ENCODE measurements at regions not wholly inside any gene's neighbourhood (a gene's known extent, or its start where the extent isn't known, plus 50 kb on each side); places are given as distances from the start of the nearest gene placed in this dataset.

DNA sequence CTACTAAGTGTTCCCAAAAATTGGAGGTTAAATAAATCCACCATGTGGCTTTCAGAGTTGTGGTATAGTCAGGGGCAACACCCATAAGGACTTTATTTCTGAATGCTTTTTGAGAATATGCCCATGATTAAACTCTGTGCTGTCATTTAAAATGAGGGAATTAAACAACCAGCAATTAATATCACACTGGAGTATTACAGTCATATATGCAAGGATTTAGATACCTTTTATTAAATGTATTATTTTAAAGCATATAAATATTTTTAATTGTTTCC is 227.6 kb downstream of the ZPLD1 start:
- DNase-seq (ENCODE audit: low spot score in 2 of 2) (no peak), ATAC-seq (no peak)

DNA sequence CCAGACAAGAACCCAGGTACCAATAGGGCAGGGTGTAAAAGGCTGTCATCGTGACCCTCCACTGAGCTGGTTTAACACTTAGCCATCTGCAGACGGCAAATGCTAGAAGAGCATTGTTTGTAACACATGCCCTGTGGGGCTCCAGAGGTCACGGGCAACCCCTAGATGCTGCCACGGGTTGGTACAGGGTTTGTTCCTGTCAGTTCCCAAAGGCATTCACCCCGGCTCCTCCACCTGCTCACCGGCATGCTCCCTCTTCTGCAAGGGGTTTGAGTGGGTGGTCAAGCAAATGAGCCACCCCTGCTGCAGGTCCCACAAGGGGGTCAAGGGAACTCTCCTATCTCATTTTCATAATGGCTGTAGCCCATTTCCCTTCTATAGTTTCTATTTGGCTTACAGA is 229.3 kb downstream of the ZPLD1 start:
- DNase-seq (ENCODE audit: low spot score in 2 of 2): no peak
- Mint-ChIP-seq H3K27ac (no peak overlapping the region), H3K36me3 (no peaks in the 10 kb centered on the region), H3K9me3 (no peaks in the 10 kb centered on the region)
- no peak for ATAC-seq

More for the DNA sequence above, 227.6 kb downstream of the ZPLD1 start:
- Mint-ChIP-seq H3K9me3 (no peaks in the 10 kb centered on the region), H3K36me3 (no peaks in the 10 kb centered on the region), H3K27ac (no peak overlapping the region)

DNA sequence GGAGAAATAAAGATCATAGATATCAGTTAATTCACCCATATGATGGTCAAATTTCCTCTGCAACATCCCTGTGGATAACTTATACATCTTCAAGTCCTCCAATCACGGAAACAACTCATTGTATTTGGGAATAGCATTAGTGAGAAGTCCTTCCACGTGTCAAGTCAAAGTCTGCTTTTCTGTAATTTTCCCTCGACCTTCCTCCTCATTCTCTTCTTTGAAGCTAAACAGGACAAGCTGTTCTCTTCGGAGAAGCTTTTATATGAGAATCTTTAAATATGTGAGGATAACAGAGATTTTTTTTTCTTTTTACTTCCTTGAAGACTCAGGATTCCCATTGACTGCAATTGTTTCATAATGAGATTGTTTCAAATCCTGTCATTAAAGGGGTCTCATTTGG is 230.4 kb downstream of the ZPLD1 start:
- Mint-ChIP-seq H3K9me3 (no peaks in the 10 kb centered on the region), H3K27ac (no peak overlapping the region), H3K36me3 (no peaks in the 10 kb centered on the region)
- DNase-seq (ENCODE audit: low spot score in 2 of 2) (no peak), ATAC-seq (no peak)

DNA sequence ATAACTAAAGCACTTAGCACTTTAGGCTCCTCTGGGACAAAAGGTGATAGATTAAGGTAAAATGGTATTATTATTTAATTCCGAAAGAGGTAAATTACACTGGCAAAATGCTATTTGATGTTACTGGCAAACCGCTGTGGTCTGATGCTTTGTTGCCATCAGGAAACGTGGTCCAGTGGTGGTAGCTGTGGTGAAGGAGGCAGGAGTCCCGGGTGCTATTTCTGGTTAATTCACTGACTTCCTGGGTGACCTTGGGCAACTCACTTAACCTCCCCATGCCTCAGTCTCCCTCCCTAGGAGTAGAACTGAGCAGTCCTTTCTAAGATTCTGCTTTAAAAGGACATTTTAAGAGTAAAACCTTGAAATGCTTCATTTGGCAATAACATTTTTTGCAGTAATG is 233.4 kb downstream of the ZPLD1 start:
- DNase-seq (ENCODE audit: low spot score in 2 of 2) (no peak), ATAC-seq (no peak)
- H3K36me3 Mint-ChIP-seq: no peaks in the 10 kb centered on the region
- no peak overlapping the region for H3K27ac Mint-ChIP-seq
- H3K9me3 Mint-ChIP-seq: no peaks in the 10 kb centered on the region

DNA sequence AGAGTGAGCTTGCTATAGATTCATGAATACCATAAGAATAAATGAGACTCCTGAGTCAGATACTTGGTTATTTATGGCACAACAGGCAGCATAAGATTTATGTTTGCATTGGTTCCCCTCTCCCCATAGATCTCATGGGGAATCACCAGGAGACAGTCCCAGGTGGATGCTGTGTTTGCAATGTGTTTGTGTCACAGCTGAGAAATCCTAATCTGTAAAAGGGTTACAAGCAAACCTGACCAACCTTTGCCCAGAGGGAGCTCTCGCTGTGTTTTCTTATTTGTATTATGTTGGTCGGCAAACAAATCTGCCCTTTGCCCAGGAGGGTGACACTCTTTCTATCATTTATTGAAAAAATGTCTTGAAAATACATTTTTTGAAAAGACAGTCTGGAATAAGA is 236.2 kb downstream of the ZPLD1 start:
- Mint-ChIP-seq H3K9me3 (no peaks in the 10 kb centered on the region), H3K27ac (no peak overlapping the region), H3K36me3 (no peaks in the 10 kb centered on the region)
- ATAC-seq: no peak
- DNase-seq (ENCODE audit: low spot score in 2 of 2): no peak

DNA sequence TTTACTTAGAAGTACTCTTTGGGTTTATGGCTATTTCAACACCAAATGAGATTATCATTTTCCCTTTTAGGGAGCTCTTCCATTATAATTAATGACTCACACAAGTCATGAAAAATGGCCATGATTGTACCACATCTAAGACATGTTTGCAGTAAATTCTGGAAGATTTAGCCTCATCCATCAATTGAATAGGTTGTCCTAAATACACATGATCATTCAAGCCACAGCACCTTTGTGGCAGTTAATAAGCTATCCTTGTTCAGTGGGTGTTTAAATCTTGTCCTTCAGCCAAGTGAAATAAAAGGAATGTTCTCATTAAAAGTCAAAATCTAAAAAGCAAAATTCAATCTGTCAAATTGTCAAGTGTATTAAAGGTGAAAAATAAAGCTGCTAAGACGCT is 237.5 kb downstream of the ZPLD1 start:
- H3K36me3 Mint-ChIP-seq: no peaks in the 10 kb centered on the region
- ATAC-seq: no peak

DNA sequence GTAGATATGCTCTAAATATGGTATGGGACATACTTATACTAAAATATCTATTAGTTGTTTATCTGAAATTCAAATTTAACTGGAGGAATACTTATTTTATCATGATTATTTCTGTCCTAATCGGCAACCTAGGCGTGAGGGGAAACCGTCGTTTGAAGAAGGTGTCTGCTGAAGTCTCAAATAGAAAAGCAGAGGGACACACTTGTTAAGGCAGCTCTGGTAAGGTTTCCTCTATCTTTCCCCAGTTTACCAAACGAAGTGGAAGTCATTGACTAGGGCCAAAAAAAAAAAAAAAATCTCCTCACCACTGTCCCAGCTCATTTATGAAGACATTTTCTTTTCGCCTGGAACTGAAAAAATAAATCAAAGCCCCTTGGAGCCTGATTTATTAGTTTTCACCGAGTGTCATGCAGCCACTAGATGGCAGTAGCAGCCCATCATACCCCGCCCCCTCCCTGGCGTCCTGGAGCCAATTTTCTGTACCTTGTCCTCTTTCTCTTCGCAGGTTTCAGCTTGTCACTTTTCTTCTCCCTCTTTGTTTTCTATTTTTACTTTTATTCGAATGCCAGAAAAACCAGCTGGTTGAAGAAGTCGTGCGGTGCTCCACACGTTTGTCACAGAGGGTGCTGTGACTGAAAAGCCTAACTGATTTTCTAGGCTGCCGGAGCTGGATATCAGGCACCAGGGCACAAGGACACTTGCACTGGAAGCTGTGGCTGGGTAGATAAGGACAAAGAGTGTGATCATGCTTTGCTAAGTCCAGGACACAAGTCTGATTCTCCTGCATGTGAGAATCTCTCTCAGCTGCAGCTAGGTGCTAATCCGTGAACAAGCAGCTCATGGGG is 238.7 kb downstream of the ZPLD1 start:
- no peaks in the 10 kb centered on the region for H3K36me3 Mint-ChIP-seq
- H3K27ac Mint-ChIP-seq: no peak overlapping the region
- DNase-seq (ENCODE audit: low spot score in 2 of 2) (peak in 1 of 2 donors; percentile 67), ATAC-seq (peak in 1 of 2 donors; percentile 53)
- H3K9me3 Mint-ChIP-seq: no peaks in the 10 kb centered on the region

More for the DNA sequence above, 237.5 kb downstream of the ZPLD1 start:
- Mint-ChIP-seq H3K9me3 (no peaks in the 10 kb centered on the region), H3K27ac (no peak overlapping the region)
- DNase-seq (ENCODE audit: low spot score in 2 of 2): no peak

DNA sequence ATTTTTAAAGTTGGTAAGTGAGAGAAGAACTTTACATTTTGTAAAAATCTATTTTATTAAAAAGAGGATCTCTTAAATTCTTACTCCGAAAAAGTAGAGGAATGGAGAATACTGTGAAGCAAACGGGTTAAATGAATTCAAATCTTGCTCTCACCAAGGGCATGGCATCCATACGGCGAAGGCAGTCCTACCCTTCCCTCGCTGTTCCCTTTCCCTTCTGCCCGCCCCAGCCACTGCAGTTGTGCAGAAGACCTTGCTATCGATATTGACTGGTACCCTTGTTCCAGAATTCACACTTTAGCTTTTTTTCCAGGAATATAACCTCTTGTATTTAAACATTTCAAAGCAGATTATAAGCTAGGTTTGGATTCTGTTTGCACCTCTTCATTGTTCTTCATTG is 239.5 kb downstream of the ZPLD1 start:
- ATAC-seq (no peak), DNase-seq (ENCODE audit: low spot score in 2 of 2) (no peak)
- no peak overlapping the region for H3K27ac Mint-ChIP-seq
- no peaks in the 10 kb centered on the region for H3K9me3 Mint-ChIP-seq
- H3K36me3 Mint-ChIP-seq: no peaks in the 10 kb centered on the region

DNA sequence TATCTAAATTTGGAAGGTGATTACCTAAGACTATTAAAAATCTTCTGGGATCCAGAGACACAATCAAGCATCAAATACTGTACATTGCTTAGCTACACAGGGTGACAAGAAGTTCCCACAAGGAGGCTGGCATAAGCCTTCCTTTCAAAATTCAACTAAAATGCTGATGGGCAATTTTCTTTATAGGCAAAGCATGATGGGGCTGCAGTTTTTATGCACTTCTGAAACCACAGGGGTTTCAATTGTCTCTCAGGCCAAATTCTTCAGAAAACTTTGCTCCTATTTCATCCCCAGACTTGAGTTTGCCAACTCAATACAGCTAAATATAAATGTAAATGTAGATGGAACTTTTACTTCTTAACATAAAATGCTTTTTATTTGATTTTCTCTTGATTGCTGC is 241.6 kb downstream of the ZPLD1 start:
- Mint-ChIP-seq H3K9me3 (no peaks in the 10 kb centered on the region), H3K27ac (no peak overlapping the region), H3K36me3 (no peaks in the 10 kb centered on the region)
- DNase-seq (ENCODE audit: low spot score in 2 of 2) (no peak), ATAC-seq (no peak)

DNA sequence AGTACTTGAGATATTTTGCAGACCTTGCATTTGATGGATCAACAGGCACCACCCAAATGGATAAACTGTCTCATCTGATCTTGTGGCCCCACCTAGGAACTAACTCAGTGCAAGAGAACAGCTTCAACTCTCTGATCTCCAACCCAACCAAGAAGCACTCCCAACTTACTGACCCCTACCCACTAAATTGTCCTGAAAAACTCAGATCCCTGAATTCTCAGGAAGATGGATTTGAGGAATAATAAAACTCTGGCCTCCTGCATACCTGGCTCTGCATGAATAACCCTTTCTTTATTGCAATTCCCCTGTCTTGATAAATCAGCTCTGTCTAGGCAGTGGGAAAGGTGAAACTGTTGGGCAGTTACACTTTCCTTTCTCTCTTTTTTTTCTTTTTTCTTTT is 247.9 kb downstream of the ZPLD1 start:
- DNase-seq (ENCODE audit: low spot score in 2 of 2) (no peak), ATAC-seq (no peak)
- no peaks in the 10 kb centered on the region for H3K36me3 Mint-ChIP-seq
- H3K9me3 Mint-ChIP-seq: no peaks in the 10 kb centered on the region
- H3K27ac Mint-ChIP-seq: no peak overlapping the region

DNA sequence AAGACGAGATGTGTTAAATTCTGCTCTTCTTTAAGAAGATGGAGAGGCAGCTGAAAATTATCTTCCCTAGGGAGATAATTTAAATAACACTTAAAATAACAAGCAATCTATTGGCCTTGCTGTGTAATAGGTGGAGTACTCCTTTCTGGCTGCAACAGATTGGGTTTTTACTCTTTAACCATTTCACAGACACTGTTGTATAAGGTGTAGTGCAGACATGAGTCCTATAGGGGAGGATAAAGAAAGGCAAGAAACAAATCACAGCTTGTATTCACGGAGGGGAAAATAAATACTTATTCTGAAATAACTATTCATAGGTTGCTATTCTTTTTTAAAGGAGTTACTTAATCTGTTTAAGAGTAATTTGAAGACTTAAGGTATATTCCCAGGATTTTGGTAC is 252.0 kb downstream of the ZPLD1 start:
- no peak for ATAC-seq
- Mint-ChIP-seq H3K9me3 (no peaks in the 10 kb centered on the region), H3K36me3 (no peaks in the 10 kb centered on the region), H3K27ac (no peak overlapping the region)
- no peak for DNase-seq (ENCODE audit: low spot score in 2 of 2)

DNA sequence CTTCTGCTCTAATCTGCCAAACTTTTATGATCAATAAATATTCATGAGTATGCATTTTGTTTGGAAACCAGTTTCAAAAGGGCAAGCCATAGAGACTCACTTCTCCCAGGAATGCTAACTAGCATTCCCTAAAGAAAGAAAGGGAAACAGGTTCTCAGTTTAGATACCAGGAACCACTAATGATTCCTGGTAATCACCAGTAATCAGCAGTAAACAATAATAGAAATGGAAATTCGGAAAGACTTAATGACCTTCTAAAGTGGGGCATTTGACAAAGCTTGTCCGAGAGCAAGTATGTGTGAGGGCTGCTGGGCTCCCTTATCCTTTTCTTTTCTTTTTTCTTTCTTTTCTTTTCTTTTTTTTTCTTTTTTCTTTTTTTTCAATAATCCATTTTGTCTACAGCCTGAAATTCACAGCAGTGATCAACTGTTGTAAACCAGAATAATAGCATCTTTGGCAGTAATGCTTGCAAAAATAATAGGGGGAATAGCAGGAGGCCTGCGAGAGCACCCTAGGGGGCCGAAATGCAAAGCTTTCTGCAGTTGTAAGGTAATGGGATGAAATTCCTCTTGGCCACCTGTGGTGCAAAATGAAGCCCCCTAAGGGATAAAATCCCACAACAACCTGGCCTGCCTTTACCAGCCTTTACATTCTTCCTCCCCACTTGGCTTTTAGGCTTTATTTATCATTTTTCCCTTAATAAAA is 253.2 kb downstream of the ZPLD1 start:
- H3K36me3 Mint-ChIP-seq: no peaks in the 10 kb centered on the region
- ATAC-seq: no peak
- H3K27ac Mint-ChIP-seq: no peak overlapping the region
- H3K9me3 Mint-ChIP-seq: no peaks in the 10 kb centered on the region
- DNase-seq (ENCODE audit: low spot score in 2 of 2): no peak

DNA sequence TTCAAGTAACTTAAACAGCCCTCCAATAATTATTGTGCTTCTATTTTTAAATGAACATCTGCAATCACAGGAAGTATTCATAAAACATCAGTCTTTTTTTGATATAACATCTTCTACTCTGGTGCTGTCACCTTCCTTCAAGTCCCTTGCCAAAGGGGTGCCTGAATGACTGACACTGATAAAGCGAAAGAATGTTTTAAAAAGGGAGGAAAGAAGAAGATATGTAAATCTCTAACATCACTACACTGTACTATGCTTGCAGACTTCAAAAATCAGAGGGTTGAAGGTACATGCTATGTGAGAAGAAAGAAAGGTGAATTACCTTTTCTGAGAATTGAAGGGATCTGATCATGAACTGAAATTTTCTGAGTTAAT is 253.7 kb downstream of the ZPLD1 start:
- H3K27ac Mint-ChIP-seq: no peak overlapping the region
- no peaks in the 10 kb centered on the region for H3K9me3 Mint-ChIP-seq
- DNase-seq (ENCODE audit: low spot score in 2 of 2) (no peak), ATAC-seq (no peak)
- H3K36me3 Mint-ChIP-seq: no peaks in the 10 kb centered on the region

DNA sequence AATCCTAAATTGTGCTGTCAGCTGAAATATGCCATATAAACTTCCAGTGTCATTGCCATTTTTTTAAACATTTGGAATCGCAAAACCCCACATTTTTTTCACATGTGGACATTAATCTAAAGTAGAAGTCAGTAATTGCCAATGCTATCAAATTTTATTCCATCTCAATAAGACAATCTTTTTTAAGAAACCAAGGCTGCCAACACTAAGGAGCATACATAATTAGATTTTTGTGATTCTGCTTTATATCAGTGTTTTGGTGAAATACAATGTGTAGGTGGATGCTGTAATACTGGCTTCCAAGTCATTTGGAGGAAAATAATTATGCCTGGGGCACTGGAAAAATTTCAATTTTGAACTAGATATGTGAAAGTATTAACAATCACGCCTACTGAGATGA is 256.7 kb downstream of the ZPLD1 start:
- no peak overlapping the region for H3K27ac Mint-ChIP-seq
- no peak for ATAC-seq
- DNase-seq (ENCODE audit: low spot score in 2 of 2): no peak
- H3K36me3 Mint-ChIP-seq: no peaks in the 10 kb centered on the region
- H3K9me3 Mint-ChIP-seq: no peaks in the 10 kb centered on the region

DNA sequence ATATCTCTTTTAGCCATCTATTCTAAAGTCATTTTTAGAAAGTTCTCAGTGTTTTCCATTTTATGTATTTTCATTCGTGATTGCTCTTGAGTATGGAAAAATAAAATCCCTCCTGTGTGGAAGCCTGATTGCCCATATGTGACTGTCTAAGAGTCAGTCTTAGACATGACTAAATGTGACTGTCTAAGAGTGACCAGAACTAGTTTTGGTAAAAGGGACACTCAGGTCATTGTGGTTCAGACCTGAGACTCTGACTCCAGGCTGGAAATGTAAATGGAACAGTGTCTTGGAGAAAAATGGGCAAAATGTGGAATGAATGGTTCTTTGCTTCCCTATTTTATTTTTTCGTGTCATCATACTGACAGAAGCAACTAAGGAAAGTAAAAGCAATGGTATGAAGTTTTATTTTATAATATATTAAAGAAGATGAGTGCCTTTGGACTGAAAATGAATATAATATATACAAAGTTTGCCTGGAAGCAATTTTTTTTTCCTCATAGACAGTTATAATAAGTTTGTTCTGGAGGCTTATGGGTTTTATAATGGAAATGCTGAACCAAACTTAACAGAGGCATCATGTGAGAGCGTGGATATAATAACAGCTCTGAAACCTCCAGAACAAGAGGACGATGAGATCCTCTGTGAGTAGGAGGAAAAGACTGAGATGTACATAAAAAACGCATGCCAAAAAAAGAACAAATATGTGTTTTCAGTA is 264.4 kb downstream of the ZPLD1 start:
- no peak overlapping the region for H3K27ac Mint-ChIP-seq
- no peaks in the 10 kb centered on the region for H3K9me3 Mint-ChIP-seq
- H3K36me3 Mint-ChIP-seq: no peaks in the 10 kb centered on the region
- DNase-seq (ENCODE audit: low spot score in 2 of 2): no peak
- ATAC-seq: no peak

DNA sequence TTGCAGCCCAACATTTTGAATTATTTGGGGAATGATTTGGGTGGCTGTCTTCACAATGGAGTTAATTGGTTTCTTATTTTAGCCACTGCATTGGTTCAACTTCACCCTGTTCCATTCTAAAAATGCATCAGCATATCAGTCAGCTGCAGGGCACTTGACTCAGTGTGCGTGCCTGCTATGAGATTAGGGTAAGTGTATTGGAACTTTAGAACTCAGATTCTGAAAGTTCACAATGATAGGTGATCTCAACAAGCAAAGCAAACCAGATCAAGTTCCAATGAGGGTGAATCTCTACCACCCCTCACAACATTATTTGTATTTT is 265.0 kb downstream of the ZPLD1 start:
- DNase-seq (ENCODE audit: low spot score in 2 of 2) (no peak), ATAC-seq (no peak)
- Mint-ChIP-seq H3K27ac (no peak overlapping the region), H3K9me3 (no peaks in the 10 kb centered on the region), H3K36me3 (no peaks in the 10 kb centered on the region)

DNA sequence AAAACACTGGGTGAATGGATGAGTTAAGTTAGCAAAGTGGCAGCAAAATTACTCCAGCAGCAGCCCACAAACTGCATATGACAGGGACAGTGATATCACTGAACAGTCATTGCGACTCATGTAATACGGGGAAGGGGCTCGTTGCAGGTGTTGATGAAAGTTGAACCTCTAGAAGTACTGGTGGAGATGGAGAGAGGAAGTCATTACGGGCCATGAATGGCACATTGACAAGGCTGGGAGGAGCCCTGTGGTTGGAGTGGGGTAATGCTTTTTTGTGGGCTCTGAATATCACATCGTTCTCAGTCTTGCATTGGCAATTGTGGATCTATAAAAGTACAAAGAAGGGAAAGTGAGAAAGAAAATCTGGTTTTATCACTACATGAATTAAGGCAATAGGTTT is 278.1 kb downstream of the ZPLD1 start:
- H3K36me3 Mint-ChIP-seq: no peaks in the 10 kb centered on the region
- ATAC-seq (peak; percentile 22 to 81), DNase-seq (ENCODE audit: low spot score in 2 of 2) (no peak)
- H3K27ac Mint-ChIP-seq: no peak overlapping the region
- no peaks in the 10 kb centered on the region for H3K9me3 Mint-ChIP-seq

DNA sequence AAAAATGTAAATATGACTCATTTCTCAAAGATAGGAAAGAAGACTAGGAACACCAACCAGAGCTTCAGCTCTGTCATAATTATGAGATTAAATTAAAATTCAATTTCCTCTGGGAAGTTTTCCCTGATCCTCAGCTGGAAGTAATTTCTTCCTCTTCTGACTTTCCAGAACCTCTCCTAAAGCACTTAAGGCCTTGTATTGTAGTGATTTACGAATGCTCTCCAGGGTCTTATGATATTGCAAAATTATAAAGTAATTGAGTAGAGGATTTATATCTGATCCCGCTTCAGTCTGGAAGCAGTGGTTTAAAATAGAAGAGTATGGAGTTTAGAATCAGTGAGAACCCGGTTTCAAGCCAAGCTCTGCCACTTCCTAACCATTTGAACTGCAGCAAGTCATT is 279.8 kb downstream of the ZPLD1 start:
- H3K9me3 Mint-ChIP-seq: no peaks in the 10 kb centered on the region
- no peaks in the 10 kb centered on the region for H3K36me3 Mint-ChIP-seq
- H3K27ac Mint-ChIP-seq: no peak overlapping the region
- DNase-seq (ENCODE audit: low spot score in 2 of 2) (no peak), ATAC-seq (peak in 1 of 2 donors; percentile 6)

Measured in activated naive CD4-positive, alpha-beta T cell treated with anti-CD3 and anti-CD28 coated beads, Interleukin-2, amount 50 U/mL, for 72 hours (primary cell).